GM23338 (cell line): ENCODE measurements at regions not wholly inside any gene's neighbourhood (a gene's known extent, or its start where the extent isn't known, plus 50 kb on each side); places are given as distances from the start of the nearest gene placed in this dataset.
"Not testable (repeated sequence)": the region's sequence is repeated elsewhere in the genome, so short reads cannot be mapped to it uniquely, and the experiment has no call there.

Source experiments
- ATAC-seq: fragments of 200-7000 bp; cut with Tn5 transposase; 3 replicates; pipeline ENCODE4 v1.9.1; 2020
- DNase-seq: peaks from one replicate; pipeline ENCODE4 v3.0.0-alpha.2; 2015; ENCODE audit warnings: low spot score
- H2AFZ ChIP-seq: fragments of 200-600 bp; sonication (generic); 2 replicates; pipeline ENCODE4 v1.8.0; 2016; ENCODE audit warnings: antibody characterized with exemption, mild to moderate bottlenecking, moderate library complexity
- H3F3A ChIP-seq: fragments of 200-600 bp; sonication (generic); replicated peaks from 2 replicates; pipeline ENCODE4 v1.8.0; 2017; ENCODE audit warnings: antibody characterized with exemption, mixed run types, low read depth
- H3K27ac ChIP-seq: fragments of 200-600 bp; sonication (generic); 2 replicates; pipeline ENCODE4 v1.6.1; 2016; ENCODE audit warnings: low read depth
- H3K27me3 ChIP-seq: fragments of 200-600 bp; sonication (generic); 2 replicates; pipeline ENCODE4 v1.8.0; 2016; ENCODE audit warnings: mild to moderate bottlenecking, mixed run types, moderate library complexity; ENCODE audit not compliant: insufficient read depth
- H3K36me3 ChIP-seq: fragments of 200-600 bp; sonication (generic); 2 replicates; pipeline ENCODE4 v1.8.0; 2016; ENCODE audit warnings: mild to moderate bottlenecking; ENCODE audit not compliant: insufficient read depth
- H3K4me1 ChIP-seq: fragments of 200-600 bp; sonication (generic); 2 replicates; pipeline ENCODE4 v1.8.0; 2016; ENCODE audit warnings: mild to moderate bottlenecking, moderate library complexity; ENCODE audit not compliant: insufficient read depth
- H3K4me2 ChIP-seq: fragments of 200-600 bp; sonication (generic); 2 replicates; pipeline ENCODE4 v1.7.1; 2017; ENCODE audit warnings: mixed run types
- H3K4me3 ChIP-seq: fragments of 200-600 bp; sonication (generic); 2 replicates; pipeline ENCODE4 v1.6.1; 2016; ENCODE audit warnings: mixed run types
- H3K79me2 ChIP-seq: fragments of 200-600 bp; sonication (generic); replicated peaks from 2 replicates; pipeline ENCODE4 v1.8.0; 2017; ENCODE audit warnings: mild to moderate bottlenecking; ENCODE audit not compliant: insufficient read depth
- H3K9me2 ChIP-seq: fragments of 200-600 bp; sonication (generic); 2 replicates; pipeline ENCODE4 v1.8.0; 2017; ENCODE audit not compliant: insufficient read depth
- H4K20me1 ChIP-seq: fragments of 200-600 bp; sonication (generic); replicated peaks from 2 replicates; pipeline ENCODE4 v1.8.0; 2017; ENCODE audit warnings: mild to moderate bottlenecking; ENCODE audit not compliant: insufficient read depth
- H3K27ac Mint-ChIP-seq: 2 replicates; pipeline ENCODE4 v1.8.0; 2020; ENCODE audit warnings: inconsistent platforms, mild to moderate bottlenecking, moderate library complexity, mixed read lengths
- H3K27me3 Mint-ChIP-seq: 3 replicates; pipeline ENCODE4 v1.8.0; 2022; ENCODE audit warnings: low read depth, mild to moderate bottlenecking, moderate library complexity, mixed read lengths, inconsistent platforms; ENCODE audit not compliant: insufficient read depth, poor library complexity
- H3K36me3 Mint-ChIP-seq: 3 replicates; pipeline ENCODE4 v1.8.0; 2021; ENCODE audit warnings: low read depth, mild to moderate bottlenecking, inconsistent platforms, moderate library complexity, mixed read lengths
- H3K4me1 Mint-ChIP-seq: 3 replicates; pipeline ENCODE4 v1.8.0; 2020; ENCODE audit warnings: mild to moderate bottlenecking, inconsistent platforms, mixed read lengths
- H3K4me3 Mint-ChIP-seq: 3 replicates; pipeline ENCODE4 v1.8.0; 2021; ENCODE audit warnings: moderate library complexity, mild to moderate bottlenecking, inconsistent platforms, mixed read lengths
- H3K9me3 Mint-ChIP-seq: 3 replicates; pipeline ENCODE4 v1.8.0; 2020; ENCODE audit warnings: moderate library complexity, mild to moderate bottlenecking, inconsistent platforms, mixed read lengths
- CREB1 ChIP-seq: fragments of 250-450 bp; sonication (Bioruptor Pico); IDR thresholded peaks from 2 replicates; pipeline ENCODE4 v1.5.0; 2020; ENCODE audit warnings: low read depth, mild to moderate bottlenecking, moderate library complexity
- EZH2 ChIP-seq: fragments of 200-600 bp; sonication (generic); IDR thresholded peaks from one replicate; pipeline ENCODE4 v1.8.0; 2017; ENCODE audit warnings: antibody characterized with exemption, mild to moderate bottlenecking, low read depth; ENCODE audit not compliant: unreplicated experiment
- EZH2phosphoT487 ChIP-seq: fragments of 200-600 bp; sonication (generic); IDR thresholded peaks from one replicate; pipeline ENCODE4 v1.8.1; 2018; ENCODE audit warnings: antibody characterized with exemption; ENCODE audit not compliant: unreplicated experiment
- JUNB ChIP-seq: IDR thresholded peaks from one replicate; pipeline ENCODE4 v1.6.1; 2016; ENCODE audit warnings: antibody characterized with exemption; ENCODE audit not compliant: unreplicated experiment
- NANOG ChIP-seq: IDR thresholded peaks from 2 replicates; pipeline ENCODE4 v1.6.1; 2016; ENCODE audit warnings: antibody characterized with exemption, borderline replicate concordance
- STAT1 ChIP-seq: IDR thresholded peaks from one replicate; pipeline ENCODE4 v1.6.1; 2016; ENCODE audit warnings: antibody characterized with exemption; ENCODE audit not compliant: unreplicated experiment
- ZNF114 ChIP-seq: fragments of 250-450 bp; sonication (Bioruptor Pico); IDR thresholded peaks from 2 replicates; pipeline ENCODE4 v1.5.0; 2020; ENCODE audit warnings: mild to moderate bottlenecking, moderate library complexity
- ZNF331 ChIP-seq: fragments of 250-450 bp; sonication (Bioruptor Pico); IDR thresholded peaks from 2 replicates; pipeline ENCODE4 v1.5.0; 2020; ENCODE audit warnings: low read depth, mild to moderate bottlenecking, moderate library complexity
- TF ChIP-seq, protein P1 (sequence below): IDR thresholded peaks from 2 replicates; pipeline ENCODE4 v1.6.1; 2016; ENCODE audit warnings: antibody characterized with exemption
- TF ChIP-seq, protein P2 (sequence below): fragments of 250-450 bp; sonication (Bioruptor Pico); IDR thresholded peaks from 2 replicates; pipeline ENCODE4 v1.5.0; 2020; ENCODE audit warnings: mild to moderate bottlenecking, moderate library complexity
- TF ChIP-seq, protein P3 (sequence below), 2 experiments: fragments of 200-600 bp in 1 of 2; sonication (generic) in 1 of 2; conservative IDR thresholded peaks; 2 replicates each; pipeline versions ENCODE4 v1.5.1 to v1.6.1; 2016 to 2017; ENCODE audit warnings: antibody characterized with exemption in 2 of 2, low read depth in 2 of 2, mild to moderate bottlenecking in 2 of 2, moderate library complexity in 1 of 2

DNA sequence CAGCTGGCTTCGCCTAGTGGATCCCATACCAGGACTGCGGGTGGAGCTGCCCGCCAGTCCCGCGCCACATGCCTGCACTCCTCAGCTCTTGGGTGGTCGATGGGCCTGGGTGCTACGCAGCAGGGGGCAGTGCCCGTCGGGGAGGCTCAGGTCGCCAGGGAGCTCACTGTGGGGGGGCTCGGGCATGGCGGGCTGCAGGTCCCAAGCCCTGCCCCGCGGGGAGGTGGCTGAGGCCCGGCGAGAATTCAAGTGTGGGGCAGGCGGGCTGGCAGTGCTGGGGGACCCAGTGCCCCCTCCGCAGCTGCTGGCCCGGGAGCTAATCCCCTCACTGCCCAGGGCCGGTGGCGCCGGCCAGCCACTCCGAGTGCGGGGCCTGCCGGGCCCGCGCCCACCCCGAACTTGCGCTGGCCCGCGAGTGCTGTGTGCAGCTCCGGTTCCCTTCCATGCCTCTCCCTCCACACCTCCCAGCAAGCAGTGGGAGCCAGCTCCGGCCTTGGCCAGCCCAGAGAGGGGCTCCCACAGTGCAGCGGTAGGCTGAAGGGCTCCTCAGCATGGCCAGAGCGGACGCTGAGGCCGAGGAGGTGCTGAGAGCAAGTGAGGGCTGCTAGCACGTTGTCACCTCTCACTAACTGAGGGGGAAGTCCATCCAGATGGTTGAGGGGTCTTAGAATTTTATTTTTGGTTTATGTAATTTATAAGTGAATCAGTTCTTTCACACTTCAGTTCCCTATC lies 85.2 kb upstream of the HMCN1 start:
- peaks cover 42% of the 10 kb centered on the region for H3K9me3 Mint-ChIP-seq
- Histone ChIP-seq H4K20me1 (no peaks in the 10 kb centered on the region), H3F3A (no peaks in the 10 kb centered on the region), H3K4me3 (no peak overlapping the region), H3K36me3 (peaks cover 6% of the 10 kb centered on the region), H3K27ac (no peak overlapping the region), H3K79me2 (no peaks in the 10 kb centered on the region), H3K4me1 (peaks cover 18% of the 10 kb centered on the region; the same call in 1 of the 2 replicates), H2AFZ (no peak overlapping the region), H3K4me2 (no peak overlapping the region), H3K9me2 (no peaks in the 10 kb centered on the region; the same call in 1 of the 2 replicates), H3K27me3 (no peaks in the 10 kb centered on the region)
- no peak overlapping the region for H3K27ac Mint-ChIP-seq
- no peaks in the 10 kb centered on the region for H3K27me3 Mint-ChIP-seq
- no peak for ATAC-seq
- TF ChIP-seq, protein P1, sequence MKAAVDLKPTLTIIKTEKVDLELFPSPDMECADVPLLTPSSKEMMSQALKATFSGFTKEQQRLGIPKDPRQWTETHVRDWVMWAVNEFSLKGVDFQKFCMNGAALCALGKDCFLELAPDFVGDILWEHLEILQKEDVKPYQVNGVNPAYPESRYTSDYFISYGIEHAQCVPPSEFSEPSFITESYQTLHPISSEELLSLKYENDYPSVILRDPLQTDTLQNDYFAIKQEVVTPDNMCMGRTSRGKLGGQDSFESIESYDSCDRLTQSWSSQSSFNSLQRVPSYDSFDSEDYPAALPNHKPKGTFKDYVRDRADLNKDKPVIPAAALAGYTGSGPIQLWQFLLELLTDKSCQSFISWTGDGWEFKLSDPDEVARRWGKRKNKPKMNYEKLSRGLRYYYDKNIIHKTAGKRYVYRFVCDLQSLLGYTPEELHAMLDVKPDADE: no peak
- TF ChIP-seq EZH2 (no peak), EZH2phosphoT487 (no peak), ZNF114 (CRISPR knock-in tag) (no peak), ZNF331 (no peak), NANOG (no peak), STAT1 (no peak), JUNB (no peak), CREB1 (no peak)
- TF ChIP-seq, protein P2, sequence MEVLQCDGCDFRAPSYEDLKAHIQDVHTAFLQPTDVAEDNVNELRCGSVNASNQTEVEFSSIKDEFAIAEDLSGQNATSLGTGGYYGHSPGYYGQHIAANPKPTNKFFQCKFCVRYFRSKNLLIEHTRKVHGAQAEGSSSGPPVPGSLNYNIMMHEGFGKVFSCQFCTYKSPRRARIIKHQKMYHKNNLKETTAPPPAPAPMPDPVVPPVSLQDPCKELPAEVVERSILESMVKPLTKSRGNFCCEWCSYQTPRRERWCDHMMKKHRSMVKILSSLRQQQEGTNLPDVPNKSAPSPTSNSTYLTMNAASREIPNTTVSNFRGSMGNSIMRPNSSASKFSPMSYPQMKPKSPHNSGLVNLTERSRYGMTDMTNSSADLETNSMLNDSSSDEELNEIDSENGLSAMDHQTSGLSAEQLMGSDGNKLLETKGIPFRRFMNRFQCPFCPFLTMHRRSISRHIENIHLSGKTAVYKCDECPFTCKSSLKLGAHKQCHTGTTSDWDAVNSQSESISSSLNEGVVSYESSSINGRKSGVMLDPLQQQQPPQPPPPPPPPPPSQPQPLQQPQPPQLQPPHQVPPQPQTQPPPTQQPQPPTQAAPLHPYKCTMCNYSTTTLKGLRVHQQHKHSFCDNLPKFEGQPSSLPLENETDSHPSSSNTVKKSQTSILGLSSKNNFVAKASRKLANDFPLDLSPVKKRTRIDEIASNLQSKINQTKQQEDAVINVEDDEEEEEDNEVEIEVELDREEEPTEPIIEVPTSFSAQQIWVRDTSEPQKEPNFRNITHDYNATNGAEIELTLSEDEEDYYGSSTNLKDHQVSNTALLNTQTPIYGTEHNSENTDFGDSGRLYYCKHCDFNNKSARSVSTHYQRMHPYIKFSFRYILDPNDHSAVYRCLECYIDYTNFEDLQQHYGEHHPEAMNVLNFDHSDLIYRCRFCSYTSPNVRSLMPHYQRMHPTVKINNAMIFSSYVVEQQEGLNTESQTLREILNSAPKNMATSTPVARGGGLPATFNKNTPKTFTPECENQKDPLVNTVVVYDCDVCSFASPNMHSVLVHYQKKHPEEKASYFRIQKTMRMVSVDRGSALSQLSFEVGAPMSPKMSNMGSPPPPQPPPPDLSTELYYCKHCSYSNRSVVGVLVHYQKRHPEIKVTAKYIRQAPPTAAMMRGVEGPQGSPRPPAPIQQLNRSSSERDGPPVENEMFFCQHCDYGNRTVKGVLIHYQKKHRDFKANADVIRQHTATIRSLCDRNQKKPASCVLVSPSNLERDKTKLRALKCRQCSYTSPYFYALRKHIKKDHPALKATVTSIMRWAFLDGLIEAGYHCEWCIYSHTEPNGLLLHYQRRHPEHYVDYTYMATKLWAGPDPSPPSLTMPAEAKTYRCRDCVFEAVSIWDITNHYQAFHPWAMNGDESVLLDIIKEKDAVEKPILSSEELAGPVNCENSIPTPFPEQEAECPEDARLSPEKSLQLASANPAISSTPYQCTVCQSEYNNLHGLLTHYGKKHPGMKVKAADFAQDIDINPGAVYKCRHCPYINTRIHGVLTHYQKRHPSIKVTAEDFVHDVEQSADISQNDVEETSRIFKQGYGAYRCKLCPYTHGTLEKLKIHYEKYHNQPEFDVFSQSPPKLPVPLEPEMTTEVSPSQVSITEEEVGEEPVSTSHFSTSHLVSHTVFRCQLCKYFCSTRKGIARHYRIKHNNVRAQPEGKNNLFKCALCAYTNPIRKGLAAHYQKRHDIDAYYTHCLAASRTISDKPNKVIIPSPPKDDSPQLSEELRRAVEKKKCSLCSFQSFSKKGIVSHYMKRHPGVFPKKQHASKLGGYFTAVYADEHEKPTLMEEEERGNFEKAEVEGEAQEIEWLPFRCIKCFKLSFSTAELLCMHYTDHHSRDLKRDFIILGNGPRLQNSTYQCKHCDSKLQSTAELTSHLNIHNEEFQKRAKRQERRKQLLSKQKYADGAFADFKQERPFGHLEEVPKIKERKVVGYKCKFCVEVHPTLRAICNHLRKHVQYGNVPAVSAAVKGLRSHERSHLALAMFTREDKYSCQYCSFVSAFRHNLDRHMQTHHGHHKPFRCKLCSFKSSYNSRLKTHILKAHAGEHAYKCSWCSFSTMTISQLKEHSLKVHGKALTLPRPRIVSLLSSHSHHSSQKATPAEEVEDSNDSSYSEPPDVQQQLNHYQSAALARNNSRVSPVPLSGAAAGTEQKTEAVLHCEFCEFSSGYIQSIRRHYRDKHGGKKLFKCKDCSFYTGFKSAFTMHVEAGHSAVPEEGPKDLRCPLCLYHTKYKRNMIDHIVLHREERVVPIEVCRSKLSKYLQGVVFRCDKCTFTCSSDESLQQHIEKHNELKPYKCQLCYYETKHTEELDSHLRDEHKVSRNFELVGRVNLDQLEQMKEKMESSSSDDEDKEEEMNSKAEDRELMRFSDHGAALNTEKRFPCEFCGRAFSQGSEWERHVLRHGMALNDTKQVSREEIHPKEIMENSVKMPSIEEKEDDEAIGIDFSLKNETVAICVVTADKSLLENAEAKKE: no peak
- TF ChIP-seq, protein P3, sequence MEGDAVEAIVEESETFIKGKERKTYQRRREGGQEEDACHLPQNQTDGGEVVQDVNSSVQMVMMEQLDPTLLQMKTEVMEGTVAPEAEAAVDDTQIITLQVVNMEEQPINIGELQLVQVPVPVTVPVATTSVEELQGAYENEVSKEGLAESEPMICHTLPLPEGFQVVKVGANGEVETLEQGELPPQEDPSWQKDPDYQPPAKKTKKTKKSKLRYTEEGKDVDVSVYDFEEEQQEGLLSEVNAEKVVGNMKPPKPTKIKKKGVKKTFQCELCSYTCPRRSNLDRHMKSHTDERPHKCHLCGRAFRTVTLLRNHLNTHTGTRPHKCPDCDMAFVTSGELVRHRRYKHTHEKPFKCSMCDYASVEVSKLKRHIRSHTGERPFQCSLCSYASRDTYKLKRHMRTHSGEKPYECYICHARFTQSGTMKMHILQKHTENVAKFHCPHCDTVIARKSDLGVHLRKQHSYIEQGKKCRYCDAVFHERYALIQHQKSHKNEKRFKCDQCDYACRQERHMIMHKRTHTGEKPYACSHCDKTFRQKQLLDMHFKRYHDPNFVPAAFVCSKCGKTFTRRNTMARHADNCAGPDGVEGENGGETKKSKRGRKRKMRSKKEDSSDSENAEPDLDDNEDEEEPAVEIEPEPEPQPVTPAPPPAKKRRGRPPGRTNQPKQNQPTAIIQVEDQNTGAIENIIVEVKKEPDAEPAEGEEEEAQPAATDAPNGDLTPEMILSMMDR (conservative IDR thresholded peaks at IDR 0.05; ENCODE audit: low read depth in 2 of 2): no peak
- no peak for DNase-seq
- H3K4me3 Mint-ChIP-seq: no peak overlapping the region
- peaks cover 46% of the 10 kb centered on the region for H3K36me3 Mint-ChIP-seq
- peaks cover 31% of the 10 kb centered on the region for H3K4me1 Mint-ChIP-seq

DNA sequence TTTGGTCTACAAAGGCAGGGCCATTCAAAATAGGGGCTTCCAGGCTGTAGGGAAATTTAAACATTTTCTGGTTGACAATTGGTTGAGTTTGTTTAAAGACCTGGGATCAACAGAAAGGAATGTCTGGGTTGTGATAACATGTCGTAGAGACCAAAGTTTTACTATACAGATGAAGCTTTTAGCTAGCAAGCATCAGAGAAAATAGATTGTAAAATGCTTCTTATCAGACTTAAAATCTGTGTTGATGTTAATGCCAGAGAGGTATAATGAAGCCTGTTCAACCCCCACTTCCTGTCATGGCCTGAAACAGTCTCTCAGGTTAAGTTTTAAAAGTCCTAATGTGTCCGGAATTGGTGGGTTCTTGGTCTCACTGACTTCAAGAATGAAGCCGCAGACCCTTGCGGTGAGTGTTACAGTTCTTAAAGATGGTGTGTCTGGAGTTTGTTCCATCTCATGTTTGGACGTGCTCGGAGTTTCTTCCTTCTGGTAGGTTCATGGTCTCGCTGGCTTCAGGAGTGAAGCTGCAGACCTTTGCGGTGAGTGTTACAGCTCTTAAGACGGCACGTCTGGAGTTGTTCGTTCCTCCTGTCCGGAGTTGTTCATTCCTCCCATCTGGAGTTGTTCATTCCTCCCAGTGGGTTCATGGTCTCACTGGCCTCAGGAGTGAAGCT lies 86.5 kb upstream of the HMCN1 start:
- not testable (repeated sequence) for H3F3A ChIP-seq, H3K4me3 ChIP-seq
- peak overlapping the region; percentile 45 for H3K27ac Mint-ChIP-seq

More for the DNA sequence above, 86.5 kb upstream of the HMCN1 start:
- not testable (repeated sequence) for H3K4me3 Mint-ChIP-seq, H3K27me3 ChIP-seq, DNase-seq, H3K36me3 ChIP-seq, H3K9me2 ChIP-seq, H4K20me1 ChIP-seq, H3K79me2 ChIP-seq, ATAC-seq, H3K27me3 Mint-ChIP-seq, H2AFZ ChIP-seq
- H3K4me2 ChIP-seq: peak overlapping the region; percentile 23
- peaks cover 31% of the 10 kb centered on the region for H3K4me1 Mint-ChIP-seq
- H3K27ac ChIP-seq: peak overlapping the region; percentile 97
- peaks cover 54% of the 10 kb centered on the region for H3K36me3 Mint-ChIP-seq
- peaks cover 50% of the 10 kb centered on the region for H3K9me3 Mint-ChIP-seq
- H3K4me1 ChIP-seq: peaks cover 18% of the 10 kb centered on the region; the same call in 1 of the 2 replicates
